ENCODE measurements at regions not wholly inside any gene's neighbourhood (a gene's known extent, or its start where the extent isn't known, plus 50 kb on each side); places are given as distances from the start of the nearest gene placed in this dataset.

DNA sequence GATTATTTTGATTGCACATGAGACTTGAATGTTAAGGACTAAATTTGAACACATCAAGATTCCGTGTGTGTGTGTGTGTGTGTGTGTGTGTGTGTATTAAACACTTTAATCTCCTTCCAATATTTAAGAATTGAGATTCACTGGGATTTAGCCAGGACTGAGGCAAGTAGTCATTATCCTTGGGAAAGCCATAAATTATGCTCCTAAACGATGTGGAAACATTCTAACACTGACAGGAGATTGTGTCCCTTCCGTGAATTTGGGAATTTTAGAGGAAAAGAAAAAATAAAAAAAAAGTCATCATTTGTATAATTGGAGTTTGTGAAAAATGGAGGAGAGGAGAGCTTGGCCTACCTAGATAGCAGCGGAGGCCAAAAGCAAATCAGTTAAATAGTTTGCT lies 212.9 kb downstream of the DUSP6 start:
- no peak for FAIRE-seq

GRCh38 chr12:89138048-89138852 lies 214.1 kb downstream of the DUSP6 start:
- ATAC-seq (no peak), FAIRE-seq (no peak), DNase-seq (ENCODE audit: low read depth in 1 of 2, low spot score in 1 of 2) (no peak)
- Histone ChIP-seq H3K4me3 (no peak overlapping the region), H3K27ac (no peak overlapping the region), H3K9me3 (no peaks in the 10 kb centered on the region), H3K4me2 (no peak overlapping the region), H3K4me1 (peaks cover 9% of the 10 kb centered on the region; the same call in 2 of the 3 replicates)
- ChIA-PET CTCF (no interaction called here), POLR2A (no interaction called here)
- TF ChIP-seq RFX5 (IDR thresholded peaks at IDR 0.05) = no peak
- TF ChIP-seq HOXB5 (CRISPR knock-in tag; IDR thresholded peaks at IDR 0.05) = no peak
- TF ChIP-seq CTCF (IDR thresholded peaks at IDR 0.05) = no peak
- TF ChIP-seq POLR2AphosphoS2 (conservative IDR thresholded peaks at IDR 0.05; ENCODE audit: low read length) = no peak
- no peak for TF ChIP-seq RAD21 (conservative IDR thresholded peaks at IDR 0.05 in 1 of 2, IDR thresholded peaks at IDR 0.05 in 1 of 2)
- TF ChIP-seq RCOR1 (IDR thresholded peaks at IDR 0.05; ENCODE audit: low read depth, low read length) = no peak
- TF ChIP-seq, protein P1, sequence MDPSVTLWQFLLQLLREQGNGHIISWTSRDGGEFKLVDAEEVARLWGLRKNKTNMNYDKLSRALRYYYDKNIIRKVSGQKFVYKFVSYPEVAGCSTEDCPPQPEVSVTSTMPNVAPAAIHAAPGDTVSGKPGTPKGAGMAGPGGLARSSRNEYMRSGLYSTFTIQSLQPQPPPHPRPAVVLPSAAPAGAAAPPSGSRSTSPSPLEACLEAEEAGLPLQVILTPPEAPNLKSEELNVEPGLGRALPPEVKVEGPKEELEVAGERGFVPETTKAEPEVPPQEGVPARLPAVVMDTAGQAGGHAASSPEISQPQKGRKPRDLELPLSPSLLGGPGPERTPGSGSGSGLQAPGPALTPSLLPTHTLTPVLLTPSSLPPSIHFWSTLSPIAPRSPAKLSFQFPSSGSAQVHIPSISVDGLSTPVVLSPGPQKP (IDR thresholded peaks at IDR 0.05; ENCODE audit: low read depth, low read length) = no peak
- TF ChIP-seq, protein P2, sequence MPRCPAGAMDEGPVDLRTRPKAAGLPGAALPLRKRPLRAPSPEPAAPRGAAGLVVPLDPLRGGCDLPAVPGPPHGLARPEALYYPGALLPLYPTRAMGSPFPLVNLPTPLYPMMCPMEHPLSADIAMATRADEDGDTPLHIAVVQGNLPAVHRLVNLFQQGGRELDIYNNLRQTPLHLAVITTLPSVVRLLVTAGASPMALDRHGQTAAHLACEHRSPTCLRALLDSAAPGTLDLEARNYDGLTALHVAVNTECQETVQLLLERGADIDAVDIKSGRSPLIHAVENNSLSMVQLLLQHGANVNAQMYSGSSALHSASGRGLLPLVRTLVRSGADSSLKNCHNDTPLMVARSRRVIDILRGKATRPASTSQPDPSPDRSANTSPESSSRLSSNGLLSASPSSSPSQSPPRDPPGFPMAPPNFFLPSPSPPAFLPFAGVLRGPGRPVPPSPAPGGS (IDR thresholded peaks at IDR 0.05) = no peak
- no peak for TF ChIP-seq PHF8 (IDR thresholded peaks at IDR 0.05; ENCODE audit: borderline replicate concordance, low read depth)
- TF ChIP-seq HDAC2 (IDR thresholded peaks at IDR 0.05) = no peak
- no peak for TF ChIP-seq HEYL (CRISPR knock-in tag; IDR thresholded peaks at IDR 0.05)

More for the DNA sequence above, 212.9 kb downstream of the DUSP6 start:
- CTCF ChIA-PET = interaction anchor here (1.2 kb wide), 1 partner anchor 13 kb away, joined by 3 read pairs; no protein-coding TSS in a partner anchor
- no peak for DNase-seq (ENCODE audit: low read depth in 1 of 2, low spot score in 1 of 2)
- Histone ChIP-seq H3K4me3 (no peak overlapping the region), H3K9me3 (no peaks in the 10 kb centered on the region), H3K27ac (no peak overlapping the region), H3K4me1 (peaks cover 9% of the 10 kb centered on the region; the same call in 2 of the 3 replicates), H3K4me2 (no peak overlapping the region)
- POLR2A ChIA-PET = no interaction called here
- ATAC-seq = no peak
- TF ChIP-seq GATA3 (IDR thresholded peaks at IDR 0.05; ENCODE audit: borderline replicate concordance) (no peak), MAZ (IDR thresholded peaks at IDR 0.05; ENCODE audit: borderline replicate concordance, low read depth, low read length) (no peak), JUNB (IDR thresholded peaks at IDR 0.05) (no peak), TFCP2L1 (CRISPR knock-in tag; IDR thresholded peaks at IDR 0.05) (no peak), TP53 (CRISPR knock-in tag; IDR thresholded peaks at IDR 0.05) (no peak), ZFP36 (IDR thresholded peaks at IDR 0.05; ENCODE audit: borderline replicate concordance, partially characterized antibody) (no peak), HEYL (CRISPR knock-in tag; IDR thresholded peaks at IDR 0.05) (no peak), CTCF (IDR thresholded peaks at IDR 0.05) (no peak), RARB (CRISPR knock-in tag; IDR thresholded peaks at IDR 0.05) (no peak), ZC3H11A (IDR thresholded peaks at IDR 0.05) (no peak), RNF2 (IDR thresholded peaks at IDR 0.05; ENCODE audit: borderline replicate concordance, low read depth) (no peak), KDM1A (IDR thresholded peaks at IDR 0.05; ENCODE audit: low read depth) (no peak), ZNF302 (CRISPR knock-in tag; IDR thresholded peaks at IDR 0.05) (no peak), FOSB (CRISPR knock-in tag; IDR thresholded peaks at IDR 0.05) (no peak)
- TF ChIP-seq, protein P2 (IDR thresholded peaks at IDR 0.05) = no peak
- TF ChIP-seq, protein P3, sequence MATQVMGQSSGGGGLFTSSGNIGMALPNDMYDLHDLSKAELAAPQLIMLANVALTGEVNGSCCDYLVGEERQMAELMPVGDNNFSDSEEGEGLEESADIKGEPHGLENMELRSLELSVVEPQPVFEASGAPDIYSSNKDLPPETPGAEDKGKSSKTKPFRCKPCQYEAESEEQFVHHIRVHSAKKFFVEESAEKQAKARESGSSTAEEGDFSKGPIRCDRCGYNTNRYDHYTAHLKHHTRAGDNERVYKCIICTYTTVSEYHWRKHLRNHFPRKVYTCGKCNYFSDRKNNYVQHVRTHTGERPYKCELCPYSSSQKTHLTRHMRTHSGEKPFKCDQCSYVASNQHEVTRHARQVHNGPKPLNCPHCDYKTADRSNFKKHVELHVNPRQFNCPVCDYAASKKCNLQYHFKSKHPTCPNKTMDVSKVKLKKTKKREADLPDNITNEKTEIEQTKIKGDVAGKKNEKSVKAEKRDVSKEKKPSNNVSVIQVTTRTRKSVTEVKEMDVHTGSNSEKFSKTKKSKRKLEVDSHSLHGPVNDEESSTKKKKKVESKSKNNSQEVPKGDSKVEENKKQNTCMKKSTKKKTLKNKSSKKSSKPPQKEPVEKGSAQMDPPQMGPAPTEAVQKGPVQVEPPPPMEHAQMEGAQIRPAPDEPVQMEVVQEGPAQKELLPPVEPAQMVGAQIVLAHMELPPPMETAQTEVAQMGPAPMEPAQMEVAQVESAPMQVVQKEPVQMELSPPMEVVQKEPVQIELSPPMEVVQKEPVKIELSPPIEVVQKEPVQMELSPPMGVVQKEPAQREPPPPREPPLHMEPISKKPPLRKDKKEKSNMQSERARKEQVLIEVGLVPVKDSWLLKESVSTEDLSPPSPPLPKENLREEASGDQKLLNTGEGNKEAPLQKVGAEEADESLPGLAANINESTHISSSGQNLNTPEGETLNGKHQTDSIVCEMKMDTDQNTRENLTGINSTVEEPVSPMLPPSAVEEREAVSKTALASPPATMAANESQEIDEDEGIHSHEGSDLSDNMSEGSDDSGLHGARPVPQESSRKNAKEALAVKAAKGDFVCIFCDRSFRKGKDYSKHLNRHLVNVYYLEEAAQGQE (IDR thresholded peaks at IDR 0.05) = no peak
- 57% methylated on average over 4 of the region's 4 CpGs for WGBS (ENCODE audit: missing lambda C conversion rate)
